ENCODE measurements at regions not wholly inside any gene's neighbourhood (a gene's known extent, or its start where the extent isn't known, plus 50 kb on each side); places are given as distances from the start of the nearest gene placed in this dataset.
"Not testable (repeated sequence)": the region's sequence is repeated elsewhere in the genome, so short reads cannot be mapped to it uniquely, and the experiment has no call there.

DNA sequence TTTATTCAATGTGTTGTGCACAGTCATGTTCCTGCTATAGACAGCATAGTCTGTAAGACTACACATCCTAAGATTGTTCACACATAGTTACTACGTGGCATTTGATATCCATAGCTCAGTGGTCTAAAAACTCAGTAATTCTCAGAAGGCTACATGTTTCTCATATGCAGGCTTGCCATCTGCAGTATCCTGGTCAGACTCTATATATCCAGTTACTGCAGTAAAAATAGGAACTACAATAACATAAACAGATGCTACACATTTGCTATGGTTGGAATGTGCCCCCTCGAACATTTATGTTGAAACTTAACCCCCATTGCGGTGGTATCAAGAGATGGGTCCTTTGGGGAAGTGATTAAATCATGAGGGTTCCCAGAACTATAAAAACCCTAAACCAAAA is 1377.8 kb upstream of the LRRTM3 start:
- no peak for DNase-seq (ENCODE audit: low read depth)

- DNase-seq (ENCODE audit: low read depth), result no peak
Measured at GRCh38 chr10:65550761-65551160, 1375.1 kb upstream of the LRRTM3 start.

DNA sequence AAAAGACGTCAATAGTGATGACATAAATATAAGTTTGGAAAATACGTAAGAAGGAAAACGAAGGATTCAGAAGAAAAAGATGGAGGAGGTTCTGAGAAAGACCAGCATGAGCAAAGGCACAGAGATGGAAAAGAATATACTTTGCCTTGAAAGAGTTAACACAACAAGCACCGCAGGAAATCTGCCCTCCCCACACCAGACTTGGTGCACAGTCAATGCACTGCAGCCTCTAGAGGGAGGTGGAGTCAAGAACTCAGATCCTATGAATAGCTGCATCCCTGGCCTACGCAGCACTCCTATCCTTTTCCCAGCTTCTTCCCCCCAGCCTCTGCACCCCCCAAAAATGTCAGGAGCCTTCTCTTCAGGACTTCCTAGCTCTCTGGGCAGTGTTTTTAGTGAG is 1370.6 kb upstream of the LRRTM3 start:
- DNase-seq (ENCODE audit: low read depth), result no peak

DNA sequence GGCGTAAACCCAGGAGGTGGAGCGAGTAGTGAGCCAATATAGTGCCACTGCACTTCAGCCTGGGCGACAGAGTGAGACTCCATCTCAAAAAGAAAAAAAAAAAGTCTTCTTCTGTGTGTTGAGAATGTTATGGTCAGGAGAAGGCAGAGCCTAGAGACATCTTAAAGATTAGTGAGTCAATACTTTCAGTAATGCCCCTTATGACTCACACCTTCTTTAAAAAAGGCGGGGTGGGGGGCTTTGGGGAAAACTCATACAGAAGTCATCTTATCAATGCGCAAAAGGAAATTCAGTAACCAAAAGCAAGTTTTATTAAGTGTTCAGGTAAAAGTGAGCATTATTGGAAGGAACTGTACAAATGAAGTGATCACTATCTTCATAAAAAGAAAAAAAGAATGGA is 1369.8 kb upstream of the LRRTM3 start:
- no peak for DNase-seq (ENCODE audit: low read depth)

DNA sequence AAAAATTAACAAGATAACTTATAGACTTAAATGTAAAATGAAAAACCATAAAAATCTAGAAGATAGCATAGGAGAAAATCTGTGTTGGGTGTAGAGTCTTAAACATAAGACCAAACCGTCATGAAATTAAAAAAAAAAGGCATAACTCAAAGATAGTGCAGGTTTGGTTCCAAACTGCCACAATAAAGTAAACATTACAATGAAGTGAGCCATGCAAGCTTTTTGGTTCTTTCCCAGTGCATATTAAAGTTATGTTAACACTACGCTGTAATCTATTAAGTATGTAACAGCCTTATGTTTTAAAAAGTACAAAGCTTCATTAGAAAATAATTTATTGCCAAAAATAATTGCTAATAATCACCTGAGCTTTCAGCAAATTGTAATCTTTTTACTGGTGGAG is 1366.5 kb upstream of the LRRTM3 start:
- DNase-seq (ENCODE audit: low read depth), result no peak

GRCh38 chr10:65565246-65565645 is 1360.6 kb upstream of the LRRTM3 start:
- DNase-seq (ENCODE audit: low read depth), result no peak

DNA sequence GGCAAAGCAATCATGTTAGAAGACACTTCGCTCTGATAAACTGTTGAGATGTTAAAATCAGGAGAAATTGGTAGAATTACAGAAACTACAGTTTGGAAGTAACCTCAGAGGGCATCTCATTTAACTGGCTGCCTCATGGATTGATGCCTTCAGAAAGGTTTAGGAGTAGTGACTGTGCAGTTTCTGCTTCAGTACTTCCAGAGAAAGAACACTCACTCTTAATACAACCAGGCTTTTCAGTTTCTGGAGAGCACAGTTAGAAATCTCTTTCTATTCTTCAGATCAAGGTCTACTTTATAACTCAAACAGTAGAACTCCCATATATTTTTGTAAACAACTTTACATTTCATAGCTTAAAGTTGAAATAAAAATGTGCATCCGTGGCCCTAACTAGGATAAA is 1358.9 kb upstream of the LRRTM3 start:
- DNase-seq (ENCODE audit: low read depth), result no peak

- DNase-seq (ENCODE audit: low read depth), result peak; percentile 2
Measured at GRCh38 chr10:65570143-65571010, 1355.5 kb upstream of the LRRTM3 start.

DNA sequence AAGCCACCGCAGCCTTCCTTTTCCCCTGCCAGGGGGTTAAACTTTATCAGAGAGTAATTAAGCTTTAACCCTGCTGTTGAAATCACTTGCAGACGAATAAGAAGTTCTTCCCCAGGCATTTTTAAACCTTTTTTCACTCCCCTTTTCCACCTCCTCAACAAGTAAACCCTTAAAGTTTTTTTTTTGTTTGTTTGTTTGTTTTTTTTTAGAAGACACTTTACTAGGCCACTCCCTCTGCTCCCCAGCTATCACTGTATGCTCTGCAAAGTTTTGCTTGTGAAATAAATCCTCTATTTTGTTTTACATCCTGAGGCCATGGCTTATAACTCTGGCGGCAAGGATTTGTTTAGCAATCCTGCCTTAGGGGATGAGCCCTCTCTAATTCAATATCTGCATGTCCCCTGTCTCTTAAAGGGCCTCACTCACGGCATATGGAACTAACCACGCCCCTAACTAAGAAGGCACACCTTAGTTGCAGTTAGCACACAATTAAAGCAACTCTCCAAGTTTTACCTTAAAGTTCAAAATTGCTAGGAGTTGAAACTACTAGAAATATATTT is 1354.7 kb upstream of the LRRTM3 start:
- no peak for DNase-seq (ENCODE audit: low read depth)

DNA sequence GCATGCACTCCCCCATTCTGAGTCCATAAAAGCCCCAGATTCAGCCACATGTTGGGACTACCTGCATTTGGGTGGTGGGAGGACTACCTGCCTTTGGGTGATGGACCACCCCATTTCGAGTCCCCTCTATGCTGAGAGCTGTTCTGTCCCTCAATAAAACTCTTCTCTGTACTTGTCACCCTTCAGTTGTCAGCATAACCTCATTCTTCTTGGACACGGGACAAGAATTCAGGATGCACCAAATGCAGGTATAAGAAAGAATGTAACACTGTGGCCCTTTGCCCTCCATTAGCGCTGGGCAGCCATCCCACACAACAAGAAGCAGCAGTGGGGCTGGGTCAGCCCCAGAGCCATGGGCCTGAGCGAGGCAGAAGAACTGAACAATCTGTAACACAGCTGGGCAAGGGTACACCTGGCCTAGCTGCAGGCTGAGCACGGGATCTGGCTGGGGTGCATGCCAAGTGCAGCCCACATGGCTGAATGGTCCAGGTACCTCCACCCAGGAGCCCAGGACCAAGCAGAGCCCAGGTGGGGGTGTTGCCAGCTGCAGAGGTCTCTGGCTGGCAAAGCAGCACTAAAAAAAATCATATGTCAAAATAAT is 1344.3 kb upstream of the LRRTM3 start:
- DNase-seq (ENCODE audit: low read depth), result no peak

GRCh38 chr10:65602182-65602865 is 1323.5 kb upstream of the LRRTM3 start:
- no peak for DNase-seq (ENCODE audit: low read depth)

GRCh38 chr10:65611592-65611991 is 1314.2 kb upstream of the LRRTM3 start:
- DNase-seq (ENCODE audit: low read depth), result no peak

- DNase-seq (ENCODE audit: low read depth), result no peak
Measured at GRCh38 chr10:65614956-65615565, 1310.8 kb upstream of the LRRTM3 start.

DNA sequence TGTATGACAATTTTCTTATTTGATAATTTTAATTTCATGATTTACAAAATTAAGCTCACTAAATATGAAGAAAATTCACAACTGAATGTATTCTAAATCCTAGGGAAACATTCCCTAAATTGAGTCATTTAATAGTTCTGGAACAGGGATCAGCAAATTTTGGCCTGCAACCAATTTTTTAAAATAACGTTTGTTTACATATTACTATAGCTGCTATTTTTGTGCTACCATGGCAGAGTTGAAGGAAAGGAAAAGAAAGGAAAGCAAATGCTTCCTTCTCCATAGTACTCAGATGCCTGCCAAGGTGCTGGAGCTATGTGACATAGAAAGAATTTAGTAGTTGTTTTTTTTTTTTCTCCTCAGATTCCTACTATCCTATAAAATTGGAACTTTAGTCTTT is 1307.7 kb upstream of the LRRTM3 start:
- DNase-seq (ENCODE audit: low read depth), result no peak

GRCh38 chr10:65620404-65621048 is 1305.3 kb upstream of the LRRTM3 start:
- no peak for DNase-seq (ENCODE audit: low read depth)

DNA sequence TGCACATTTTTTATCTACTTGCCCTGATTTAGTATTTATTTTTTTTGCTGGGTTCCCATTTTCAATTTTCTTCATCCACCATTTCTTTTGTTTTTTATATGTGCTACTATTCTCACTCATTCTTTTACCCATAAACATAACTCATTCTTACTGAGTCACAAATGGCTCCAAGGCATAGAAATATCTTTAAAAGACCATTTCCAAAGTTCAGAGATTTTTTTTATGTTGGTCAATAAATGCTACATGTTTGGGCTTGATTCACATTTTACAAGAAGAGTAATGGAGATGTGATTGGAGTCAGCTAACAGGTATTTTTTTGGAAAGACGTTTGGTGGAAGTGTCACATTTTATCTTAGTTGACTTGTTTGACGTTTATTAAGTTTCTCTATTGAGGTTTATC is 1303.2 kb upstream of the LRRTM3 start:
- no peak for DNase-seq (ENCODE audit: low read depth)

GRCh38 chr10:65628493-65629139 is 1297.2 kb upstream of the LRRTM3 start:
- DNase-seq (ENCODE audit: low read depth), result no peak

DNA sequence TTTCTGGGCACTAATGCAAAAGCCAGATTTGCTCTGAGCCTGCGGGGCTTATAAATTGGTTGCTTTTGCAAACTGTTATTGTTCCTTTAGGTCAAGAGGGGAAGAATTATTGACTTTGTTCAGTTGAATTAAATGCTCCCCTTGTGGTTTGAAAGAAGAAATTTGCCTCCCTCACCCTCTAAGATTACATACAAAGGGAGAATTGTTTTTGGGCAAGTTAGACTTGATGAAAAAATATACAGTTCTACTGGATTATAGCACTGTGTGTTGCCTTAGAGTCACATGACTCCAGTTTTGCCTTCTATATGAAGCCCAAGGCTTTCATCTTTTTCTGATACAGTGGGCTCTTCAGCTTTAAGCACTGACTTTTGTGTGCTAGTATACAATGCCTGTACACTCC is 1265.8 kb upstream of the LRRTM3 start:
- DNase-seq (ENCODE audit: low read depth), result no peak

DNA sequence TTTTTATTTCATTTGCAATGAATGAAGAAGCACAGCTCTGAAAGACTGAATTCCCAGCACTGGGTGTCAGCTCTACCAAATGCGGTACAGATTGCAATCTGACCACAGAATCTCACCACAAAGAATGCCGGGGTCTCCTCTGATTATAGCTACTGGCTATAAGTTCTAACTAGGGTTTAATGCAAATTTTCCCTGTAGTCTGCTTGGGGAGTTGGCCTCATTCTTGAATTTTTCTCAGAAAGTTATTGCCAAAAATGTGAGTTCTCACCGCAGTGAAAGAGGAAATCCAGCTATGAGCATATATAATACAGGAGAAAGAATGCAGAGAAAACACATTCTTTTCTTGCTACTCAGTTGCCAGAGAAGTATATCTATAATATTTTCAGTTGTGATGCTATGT is 1255.7 kb upstream of the LRRTM3 start:
- no peak for DNase-seq (ENCODE audit: low read depth)

DNA sequence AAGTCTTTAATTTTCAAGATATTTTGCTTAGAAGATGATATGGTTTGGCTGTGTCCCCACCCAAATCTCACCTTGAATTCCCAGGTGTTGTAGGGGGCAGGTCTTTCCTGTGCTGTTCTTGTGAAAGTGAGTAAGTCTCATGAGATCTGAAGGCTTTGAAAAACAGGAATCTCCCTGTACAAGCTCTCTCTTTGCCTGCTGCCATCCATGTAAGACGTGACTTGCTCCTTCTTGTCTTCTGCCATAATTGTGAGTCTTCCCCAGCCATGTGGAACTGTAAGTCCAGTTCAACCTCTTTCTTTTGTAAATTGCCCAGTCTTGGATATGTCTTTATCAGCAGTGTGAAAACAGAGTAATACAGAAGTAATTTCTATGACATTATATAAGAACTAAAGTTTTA is 1255.2 kb upstream of the LRRTM3 start:
- DNase-seq (ENCODE audit: low read depth), result not testable (repeated sequence)

DNA sequence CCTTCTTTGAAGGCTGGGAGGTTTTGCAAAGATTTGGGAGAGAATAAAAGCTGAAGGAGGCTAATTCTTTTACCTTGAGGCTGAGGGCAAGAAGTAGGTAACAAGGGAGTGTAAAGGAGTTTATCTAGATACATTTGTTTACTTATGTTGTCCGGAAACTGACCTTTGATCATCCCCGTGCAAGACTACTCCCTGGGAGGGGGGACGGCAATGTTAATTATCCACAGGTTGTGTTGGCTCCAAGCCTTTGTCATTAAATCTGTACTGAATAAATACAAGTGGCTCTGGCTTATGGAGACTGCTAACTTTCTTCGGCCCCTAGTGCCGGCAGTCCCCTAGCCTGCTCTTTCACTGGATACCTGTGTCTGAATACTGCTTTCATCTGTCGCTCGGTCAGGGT is 1250.6 kb upstream of the LRRTM3 start:
- DNase-seq (ENCODE audit: low read depth), result no peak

All from fibroblast of the conjunctiva (primary cell).